ENCODE measurements at regions not wholly inside any gene's neighbourhood (a gene's known extent, or its start where the extent isn't known, plus 50 kb on each side); places are given as distances from the start of the nearest gene placed in this dataset.

DNA sequence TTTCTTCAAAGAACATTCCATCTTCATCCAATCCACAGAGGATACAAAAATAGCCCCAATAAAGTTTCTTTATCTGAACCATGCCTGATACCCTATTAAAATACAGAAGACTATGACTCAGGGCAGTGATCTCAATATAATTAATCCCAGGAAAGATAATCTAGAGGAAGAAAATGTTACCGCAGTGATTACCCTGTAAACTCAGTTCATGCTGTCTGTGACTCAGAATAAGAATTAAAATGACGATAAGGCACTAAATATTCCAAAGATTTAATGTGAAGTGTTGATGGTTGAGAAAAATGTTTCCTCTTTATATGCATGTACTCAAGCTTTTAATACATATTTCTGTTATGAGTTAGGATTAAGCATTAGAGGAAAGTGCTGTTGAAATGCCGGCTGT lies 88.6 kb upstream of the LYPLAL1 start:
- Histone ChIP-seq H3K79me1 (ENCODE audit: low read depth, low read length) (no peaks in the 10 kb centered on the region), H3K9ac (replicated peaks in 1 of 4; ENCODE audit: extremely low read depth in 1 of 4, low read depth in 3 of 4, low read length in 3 of 4) (no peak overlapping the region), H2BK15ac (ENCODE audit: low read length) (no peak overlapping the region), H2BK20ac (ENCODE audit: low read length) (no peak overlapping the region), H2BK120ac (replicated peaks; ENCODE audit: low read depth, low read length) (no peak overlapping the region), H4K5ac (ENCODE audit: insufficient read length, low read depth, low read length) (no peak overlapping the region), H3K4me1 (replicated peaks in 1 of 4; ENCODE audit: control insufficient read depth in 3 of 4, insufficient read depth in 4 of 4, low read length in 3 of 4) (peaks cover 0 to 5% (median 1%) of the 10 kb centered on the region in 4 experiments; a peak in 2 of 7 replicates), H3K36me3 (ENCODE audit: control insufficient read depth in 2 of 4, insufficient read depth in 4 of 4, low read length in 3 of 4) (no peaks in the 10 kb centered on the region), H3K23me2 (ENCODE audit: low read depth, low read length) (no peaks in the 10 kb centered on the region), H3K4me2 (ENCODE audit: insufficient read depth in 1 of 2, low read depth in 2 of 2, low read length in 2 of 2) (no peak overlapping the region), H3K23ac (ENCODE audit: insufficient read length) (no peak overlapping the region), H2AK5ac (ENCODE audit: low read depth, low read length) (no peak overlapping the region), H3K27ac (ENCODE audit: low read depth, low read length) (no peak overlapping the region), H3K79me2 (ENCODE audit: control insufficient read depth in 1 of 2, insufficient read depth in 2 of 2, low read length in 2 of 2) (no peaks in the 10 kb centered on the region), H2BK12ac (ENCODE audit: low read depth, low read length) (no peak overlapping the region), H3K4ac (replicated peaks; ENCODE audit: insufficient read length, low read depth, low read length) (no peak overlapping the region), H3K4me3 (ENCODE audit: extremely low read depth in 1 of 4, insufficient read depth in 2 of 4, low read depth in 3 of 4, low read length in 4 of 4) (no peak overlapping the region), H3K27me3 (replicated peaks in 1 of 4; ENCODE audit: control insufficient read depth in 3 of 4, extremely low read depth in 1 of 4, insufficient read depth in 3 of 4, low read length in 3 of 4) (no peaks in the 10 kb centered on the region), H3K18ac (ENCODE audit: extremely low read depth, low read length) (no peak overlapping the region), H4K8ac (ENCODE audit: extremely low read depth, insufficient read depth, low read length) (no peak overlapping the region), H2AFZ (ENCODE audit: low read length) (no peak overlapping the region), H3K9me3 (ENCODE audit: insufficient read depth in 2 of 2, low read depth in 1 of 2, low read length in 1 of 2) (no peaks in the 10 kb centered on the region), H3K56ac (replicated peaks; ENCODE audit: insufficient read length, low read depth, low read length) (no peak overlapping the region), H3K14ac (ENCODE audit: insufficient read length) (no peak overlapping the region), H4K91ac (replicated peaks; ENCODE audit: insufficient read length, low read length) (no peak overlapping the region), H2BK5ac (ENCODE audit: low read depth, low read length) (no peak overlapping the region), H4K20me1 (replicated peaks in 1 of 2; ENCODE audit: control insufficient read depth in 1 of 2, insufficient read depth in 2 of 2, low read length in 2 of 2) (no peaks in the 10 kb centered on the region)
- ChIA-PET CTCF (ENCODE audit: partially characterized antibody) (no interaction called here), POLR2A (ENCODE audit: partially characterized antibody) (no interaction called here)
- 94% methylated on average over 3 of the region's 3 CpGs; no CpG with 5 or more reads in 1 of the 2 experiments for WGBS, 2 experiments (ENCODE audit: extremely low coverage in 1 of 2, insufficient coverage in 1 of 2, insufficient read length in 1 of 2, insufficient replicate concordance in 2 of 2, low coverage in 1 of 2, low lambda C conversion rate in 2 of 2, missing lambda C conversion rate in 1 of 2)
- no peak for TF ChIP-seq MAFK (IDR thresholded peaks at IDR 0.05; ENCODE audit: low read depth, low read length)
- TF ChIP-seq CREB1 (IDR thresholded peaks at IDR 0.05) = no peak
- no peak for TF ChIP-seq EP300 (IDR thresholded peaks at IDR 0.05; ENCODE audit: borderline replicate concordance in 1 of 2, low read depth in 2 of 2, low read length in 2 of 2)
- no peak for TF ChIP-seq TAF1 (IDR thresholded peaks at IDR 0.05; ENCODE audit: low read depth, low read length)
- TF ChIP-seq GTF2F1 (IDR thresholded peaks at IDR 0.05; ENCODE audit: borderline replicate concordance, low read depth, low read length) = no peak
- no peak for TF ChIP-seq NANOG (IDR thresholded peaks at IDR 0.05; ENCODE audit: insufficient read depth, low read depth, low read length, poor library complexity, severe bottlenecking)
- TF ChIP-seq GABPA (IDR thresholded peaks at IDR 0.05; ENCODE audit: borderline replicate concordance, insufficient read depth, low read length) = no peak
- TF ChIP-seq, protein P1, sequence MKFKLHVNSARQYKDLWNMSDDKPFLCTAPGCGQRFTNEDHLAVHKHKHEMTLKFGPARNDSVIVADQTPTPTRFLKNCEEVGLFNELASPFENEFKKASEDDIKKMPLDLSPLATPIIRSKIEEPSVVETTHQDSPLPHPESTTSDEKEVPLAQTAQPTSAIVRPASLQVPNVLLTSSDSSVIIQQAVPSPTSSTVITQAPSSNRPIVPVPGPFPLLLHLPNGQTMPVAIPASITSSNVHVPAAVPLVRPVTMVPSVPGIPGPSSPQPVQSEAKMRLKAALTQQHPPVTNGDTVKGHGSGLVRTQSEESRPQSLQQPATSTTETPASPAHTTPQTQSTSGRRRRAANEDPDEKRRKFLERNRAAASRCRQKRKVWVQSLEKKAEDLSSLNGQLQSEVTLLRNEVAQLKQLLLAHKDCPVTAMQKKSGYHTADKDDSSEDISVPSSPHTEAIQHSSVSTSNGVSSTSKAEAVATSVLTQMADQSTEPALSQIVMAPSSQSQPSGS (IDR thresholded peaks at IDR 0.05; ENCODE audit: low read length) = no peak
- TF ChIP-seq POLR2AphosphoS5 (IDR thresholded peaks at IDR 0.05; ENCODE audit: low read depth, low read length) = no peak
- no peak for TF ChIP-seq HDAC6 (IDR thresholded peaks at IDR 0.05; ENCODE audit: low read depth, low read length)
- DNase-seq (ENCODE audit: low read depth in 1 of 2, low spot score in 2 of 2) (no peak), FAIRE-seq (no peak)
